HFFc6 (cell line): ENCODE measurements at regions not wholly inside any gene's neighbourhood (a gene's known extent, or its start where the extent isn't known, plus 50 kb on each side); places are given as distances from the start of the nearest gene placed in this dataset.

Source experiments
- DNase-seq: peaks from one replicate; pipeline ENCODE4 v3.0.0-alpha.2; 2018
- H3K27ac Mint-ChIP-seq: 2 replicates; pipeline ENCODE4 v1.8.0; 2020; ENCODE audit warnings: mild to moderate bottlenecking, mixed read lengths
- H3K27me3 Mint-ChIP-seq: 2 replicates; pipeline ENCODE4 v1.8.0; 2021; ENCODE audit warnings: mild to moderate bottlenecking, moderate library complexity, mixed read lengths; ENCODE audit not compliant: insufficient read depth
- H3K36me3 Mint-ChIP-seq: 2 replicates; pipeline ENCODE4 v1.8.0; 2021; ENCODE audit warnings: low read depth, mixed read lengths
- H3K4me1 Mint-ChIP-seq: 2 replicates; pipeline ENCODE4 v1.8.0; 2020; ENCODE audit warnings: low read depth, mixed read lengths
- H3K4me3 Mint-ChIP-seq: 2 replicates; pipeline ENCODE4 v1.8.0; 2020; ENCODE audit warnings: mild to moderate bottlenecking, moderate library complexity, mixed read lengths
- H3K9me3 Mint-ChIP-seq: 2 replicates; pipeline ENCODE4 v1.8.0; 2020; ENCODE audit warnings: mild to moderate bottlenecking, mixed read lengths
- TF ChIP-seq, protein P1 (sequence below): fragments of 200-600 bp; sonication (generic); IDR thresholded peaks from 2 replicates; pipeline ENCODE4 v1.5.0; 2021; ENCODE audit warnings: antibody characterized with exemption, mild to moderate bottlenecking

DNA sequence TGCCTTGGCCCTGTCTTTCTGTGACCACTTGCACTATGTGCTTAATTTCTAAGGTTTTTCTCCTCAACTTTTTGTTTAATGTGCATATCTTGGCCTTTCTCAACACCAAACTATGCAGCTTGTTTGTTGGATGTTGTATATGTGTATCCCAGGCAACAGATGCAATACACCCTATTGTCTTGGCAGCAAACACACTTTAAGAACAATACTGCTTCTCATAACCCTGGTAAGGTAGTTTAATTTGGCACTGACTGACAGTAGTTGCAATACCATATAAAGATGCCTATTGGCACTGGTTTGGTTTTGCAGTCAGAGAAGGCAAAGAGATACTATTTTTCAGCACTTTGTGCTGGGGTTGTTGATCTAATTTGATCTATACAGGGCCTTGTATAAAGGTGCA is 360.7 kb upstream of the CWC22 start:
- H3K4me1 Mint-ChIP-seq = no peaks in the 10 kb centered on the region; the same call in 1 of the 2 replicates
- no peaks in the 10 kb centered on the region for H3K27me3 Mint-ChIP-seq
- TF ChIP-seq, protein P1, sequence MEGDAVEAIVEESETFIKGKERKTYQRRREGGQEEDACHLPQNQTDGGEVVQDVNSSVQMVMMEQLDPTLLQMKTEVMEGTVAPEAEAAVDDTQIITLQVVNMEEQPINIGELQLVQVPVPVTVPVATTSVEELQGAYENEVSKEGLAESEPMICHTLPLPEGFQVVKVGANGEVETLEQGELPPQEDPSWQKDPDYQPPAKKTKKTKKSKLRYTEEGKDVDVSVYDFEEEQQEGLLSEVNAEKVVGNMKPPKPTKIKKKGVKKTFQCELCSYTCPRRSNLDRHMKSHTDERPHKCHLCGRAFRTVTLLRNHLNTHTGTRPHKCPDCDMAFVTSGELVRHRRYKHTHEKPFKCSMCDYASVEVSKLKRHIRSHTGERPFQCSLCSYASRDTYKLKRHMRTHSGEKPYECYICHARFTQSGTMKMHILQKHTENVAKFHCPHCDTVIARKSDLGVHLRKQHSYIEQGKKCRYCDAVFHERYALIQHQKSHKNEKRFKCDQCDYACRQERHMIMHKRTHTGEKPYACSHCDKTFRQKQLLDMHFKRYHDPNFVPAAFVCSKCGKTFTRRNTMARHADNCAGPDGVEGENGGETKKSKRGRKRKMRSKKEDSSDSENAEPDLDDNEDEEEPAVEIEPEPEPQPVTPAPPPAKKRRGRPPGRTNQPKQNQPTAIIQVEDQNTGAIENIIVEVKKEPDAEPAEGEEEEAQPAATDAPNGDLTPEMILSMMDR = no peak
- DNase-seq = peak; percentile 38
- H3K4me3 Mint-ChIP-seq = no peak overlapping the region
- H3K27ac Mint-ChIP-seq = no peak overlapping the region
- H3K9me3 Mint-ChIP-seq = no peaks in the 10 kb centered on the region
- no peaks in the 10 kb centered on the region for H3K36me3 Mint-ChIP-seq

DNA sequence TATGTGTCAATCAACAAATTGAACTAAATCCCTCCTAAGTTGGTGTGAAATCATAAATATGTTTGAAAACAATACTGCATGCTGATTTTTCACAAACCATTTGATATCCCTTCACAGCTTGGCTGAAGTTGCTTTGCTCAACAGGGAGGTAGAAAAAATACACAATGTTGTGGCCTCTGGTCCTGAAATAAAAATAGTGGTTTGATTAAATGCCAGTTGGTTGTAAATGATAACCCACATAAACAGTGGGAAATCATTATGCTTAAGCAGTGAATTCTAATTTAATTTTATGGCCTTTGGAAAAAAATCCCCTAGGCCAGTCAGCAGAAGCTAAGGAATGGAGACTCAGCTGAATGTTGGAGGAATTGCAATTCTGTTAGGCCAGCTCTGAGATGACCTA is 359.4 kb upstream of the CWC22 start:
- TF ChIP-seq, protein P1 = no peak
- no peak for DNase-seq
- Mint-ChIP-seq H3K4me3 (no peak overlapping the region), H3K4me1 (no peaks in the 10 kb centered on the region; the same call in 1 of the 2 replicates), H3K27me3 (no peaks in the 10 kb centered on the region), H3K27ac (no peak overlapping the region), H3K9me3 (no peaks in the 10 kb centered on the region), H3K36me3 (no peaks in the 10 kb centered on the region)

DNA sequence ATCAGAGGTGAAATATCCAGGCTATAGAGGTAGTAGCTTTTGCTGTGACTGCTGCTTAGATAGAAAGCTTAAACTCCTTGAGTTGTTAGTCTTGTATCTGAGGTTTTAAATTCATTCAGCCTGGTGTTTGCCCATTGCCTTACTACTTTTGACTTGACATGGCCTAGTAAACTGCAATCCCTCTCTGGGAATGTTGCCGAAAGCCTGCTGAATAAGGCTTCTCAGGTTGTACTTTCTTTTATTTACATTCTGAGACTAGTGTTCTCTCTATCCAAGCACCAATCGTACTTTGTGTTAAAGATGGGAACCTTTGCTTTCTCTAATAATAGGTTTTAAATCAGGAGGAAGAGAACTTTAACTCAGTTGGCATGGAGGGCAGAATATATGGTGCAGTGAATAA is 357.6 kb upstream of the CWC22 start:
- Mint-ChIP-seq H3K9me3 (no peaks in the 10 kb centered on the region), H3K27ac (no peak overlapping the region), H3K4me3 (no peak overlapping the region), H3K36me3 (no peaks in the 10 kb centered on the region), H3K4me1 (no peaks in the 10 kb centered on the region; the same call in 1 of the 2 replicates), H3K27me3 (peaks cover 4% of the 10 kb centered on the region; the same call in 1 of the 2 replicates)
- DNase-seq = no peak
- TF ChIP-seq, protein P1 = no peak

DNA sequence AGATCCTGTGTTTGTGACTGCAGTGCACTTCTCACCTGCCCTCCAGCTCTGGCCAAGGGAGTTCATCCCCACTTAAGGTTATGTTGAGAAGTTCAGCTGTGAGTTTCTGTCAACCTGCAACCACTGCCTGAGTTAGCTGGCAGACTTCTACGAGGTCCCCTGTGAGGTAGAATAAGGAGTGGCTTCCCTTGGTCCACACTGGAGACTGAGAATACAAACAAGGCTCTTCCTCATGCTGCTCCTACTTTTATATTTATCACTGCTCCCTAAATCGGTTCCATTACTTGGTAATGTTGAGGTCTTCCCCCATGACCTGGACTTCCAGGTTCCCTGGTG is 353.2 kb upstream of the CWC22 start:
- no peaks in the 10 kb centered on the region for H3K36me3 Mint-ChIP-seq
- DNase-seq = no peak
- peaks cover 4% of the 10 kb centered on the region; the same call in 1 of the 2 replicates for H3K27me3 Mint-ChIP-seq
- H3K27ac Mint-ChIP-seq = no peak overlapping the region
- H3K9me3 Mint-ChIP-seq = no peaks in the 10 kb centered on the region
- no peaks in the 10 kb centered on the region; the same call in 1 of the 2 replicates for H3K4me1 Mint-ChIP-seq
- TF ChIP-seq, protein P1 = no peak
- no peak overlapping the region for H3K4me3 Mint-ChIP-seq

DNA sequence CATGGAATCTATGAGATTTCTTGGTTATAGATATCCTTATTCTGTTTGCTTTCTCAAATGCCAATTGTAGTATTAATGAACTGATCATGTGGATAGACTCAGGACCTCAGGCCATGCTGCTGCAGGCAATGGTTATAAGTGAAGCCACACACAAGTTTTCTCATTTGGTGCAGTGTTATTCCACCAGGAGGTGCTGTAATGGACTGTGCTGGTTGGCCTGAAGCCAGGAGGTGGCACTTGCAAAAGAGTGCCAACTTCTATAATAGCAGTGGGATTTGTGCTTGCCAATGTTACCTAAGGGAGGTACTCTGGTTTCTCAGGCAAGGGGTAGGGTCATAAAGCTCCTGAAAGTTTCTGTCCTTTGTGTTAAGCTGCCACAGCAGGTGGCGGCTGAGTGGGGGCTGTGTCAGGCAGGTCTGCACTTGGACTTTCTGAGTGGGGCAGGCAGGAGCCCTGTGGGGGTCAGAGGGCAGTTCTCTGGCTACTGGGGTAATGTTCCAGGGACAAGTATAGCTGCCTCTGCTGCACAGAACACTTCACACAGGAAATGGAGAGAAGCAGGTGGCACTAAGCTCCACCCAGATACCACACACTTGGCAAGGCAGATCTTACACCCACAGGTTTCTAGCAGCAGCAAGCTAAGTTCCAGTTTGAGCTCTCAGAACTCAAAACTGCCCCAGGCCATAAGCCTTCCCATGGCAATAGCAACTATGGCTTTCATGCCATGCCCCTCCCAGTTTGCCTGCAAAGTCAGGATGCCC is 352.6 kb upstream of the CWC22 start:
- no peak for DNase-seq
- Mint-ChIP-seq H3K27me3 (peaks cover 4% of the 10 kb centered on the region; the same call in 1 of the 2 replicates), H3K27ac (no peak overlapping the region), H3K4me3 (no peak overlapping the region), H3K4me1 (no peaks in the 10 kb centered on the region; the same call in 1 of the 2 replicates), H3K36me3 (no peaks in the 10 kb centered on the region), H3K9me3 (no peaks in the 10 kb centered on the region)
- TF ChIP-seq, protein P1 = peak; percentile 54
